OCI-LY7 (cell line): ENCODE measurements at regions not wholly inside any gene's neighbourhood (a gene's known extent, or its start where the extent isn't known, plus 50 kb on each side); places are given as distances from the start of the nearest gene placed in this dataset.

Experiments
- BruUV-seq: library from RNA; stranded (reverse); fragments of 400-500 nt; replicated peaks from 2 replicates; lab custom pipeline; 2021; lab: Mats Ljungman, UMichigan
- CTCF ChIA-PET: fragments of 300-600 bp; sonication (Branson Sonifier 250); formaldehyde crosslinking; loops from one replicate; lab custom pipeline; 2022; ENCODE audit warnings: antibody characterized with exemption; ENCODE audit not compliant: unreplicated experiment; lab: Charles Lee
- POLR2A ChIA-PET: fragments of 300-600 bp; sonication (Branson Sonifier 250); formaldehyde crosslinking; loops from one replicate; lab custom pipeline; 2022; ENCODE audit warnings: antibody characterized with exemption; lab: Charles Lee
- DNase-seq: peaks from one replicate; pipeline ENCODE4 v3.0.0-alpha.2; 2015; ENCODE audit warnings: low spot score
- H2AFZ ChIP-seq: fragments of 200-600 bp; sonication (generic), shearing (Covaris generic); 2 replicates; pipeline ENCODE4 v1.6.1; 2014; ENCODE audit warnings: mild to moderate bottlenecking, antibody characterized with exemption, low read length, moderate library complexity
- H3K27ac ChIP-seq: fragments of 200-600 bp; sonication (generic); 2 replicates; pipeline ENCODE4 v1.5.1; 2014; ENCODE audit warnings: mixed run types, low read depth, mild to moderate bottlenecking, moderate library complexity, low read length, inconsistent platforms; ENCODE audit not compliant: poor library complexity, severe bottlenecking
- H3K36me3 ChIP-seq: fragments of 200-600 bp; sonication (generic); 2 replicates; pipeline ENCODE4 v1.6.1; 2014; ENCODE audit warnings: mild to moderate bottlenecking, antibody characterized with exemption, low read length, moderate library complexity, mixed read lengths; ENCODE audit not compliant: insufficient read depth
- H3K4me1 ChIP-seq: fragments of 200-600 bp; sonication (generic); 2 replicates; pipeline ENCODE4 v1.5.1; 2014; ENCODE audit warnings: mild to moderate bottlenecking, low read length; ENCODE audit not compliant: insufficient read depth, poor library complexity, severe bottlenecking
- H3K4me2 ChIP-seq: fragments of 200-600 bp; sonication (generic); 2 replicates; pipeline ENCODE4 v1.6.1; 2014; ENCODE audit warnings: mild to moderate bottlenecking, low read length
- H3K4me3 ChIP-seq: fragments of 200-600 bp; sonication (generic); 2 replicates; pipeline ENCODE4 v1.5.1; 2014; ENCODE audit warnings: mild to moderate bottlenecking, low read depth, low read length; ENCODE audit not compliant: poor library complexity, severe bottlenecking
- H3K79me2 ChIP-seq: fragments of 200-600 bp; sonication (generic); 2 replicates; pipeline ENCODE4 v1.6.1; 2016; ENCODE audit warnings: low read depth, mild to moderate bottlenecking, low read length, moderate library complexity, mixed read lengths; ENCODE audit not compliant: insufficient read depth
- H3K9me2 ChIP-seq: fragments of 200-600 bp; sonication (generic); 2 replicates; pipeline ENCODE4 v1.6.1; 2016; ENCODE audit warnings: mild to moderate bottlenecking, low read length, mixed read lengths; ENCODE audit not compliant: insufficient read depth
- H3K9me3 ChIP-seq: fragments of 200-600 bp; sonication (generic); 2 replicates; pipeline ENCODE4 v1.6.1; 2014; ENCODE audit warnings: mild to moderate bottlenecking, mixed run types, low read length, mixed read lengths
- H4K20me1 ChIP-seq: fragments of 200-600 bp; sonication (generic); 2 replicates; pipeline ENCODE4 v1.6.1; 2014; ENCODE audit warnings: mild to moderate bottlenecking, antibody characterized with exemption, low read length, moderate library complexity, mixed read lengths; ENCODE audit not compliant: insufficient read depth
- CTCF ChIP-seq: fragments of 200-600 bp; sonication (generic); conservative IDR thresholded peaks from 2 replicates; pipeline ENCODE4 v1.5.1; 2014; ENCODE audit warnings: mild to moderate bottlenecking, antibody characterized with exemption, low read length, moderate library complexity, mixed read lengths
- EZH2phosphoT487 ChIP-seq: fragments of 200-600 bp; sonication (generic); IDR thresholded peaks from 2 replicates; pipeline ENCODE4 v1.6.1; 2018; ENCODE audit warnings: low read depth, borderline replicate concordance, mild to moderate bottlenecking, mixed run types, antibody characterized with exemption, low read length, moderate library complexity, mixed read lengths
- intact Hi-C: fragments of 100-400 bp; cut with micrococcal nuclease; formaldehyde crosslinking; loops from one replicate; pipeline ENCODE4 v1.10.0; 2022; ENCODE audit not compliant: unreplicated experiment

- no peak for DNase-seq
- CTCF ChIA-PET: no interaction called here
- Histone ChIP-seq H3K9me3 (no peaks in the 10 kb centered on the region), H3K9me2 (no peaks in the 10 kb centered on the region), H3K27ac (no peak overlapping the region), H3K4me1 (no peaks in the 10 kb centered on the region), H3K4me2 (no peak overlapping the region), H3K4me3 (no peak overlapping the region), H4K20me1 (no peaks in the 10 kb centered on the region), H3K36me3 (no peaks in the 10 kb centered on the region), H3K79me2 (no peaks in the 10 kb centered on the region), H2AFZ (no peak overlapping the region)
- no peak for TF ChIP-seq CTCF
- no peak for TF ChIP-seq EZH2phosphoT487
- no TSS peak for BruUV-seq
- intact Hi-C loops: no loop called here
- POLR2A ChIA-PET: interaction anchor here (0.7 to 0.9 kb wide), 2 partner anchors 11 to 26 kb away, joined by 3 read pairs; no protein-coding TSS in a partner anchor
Measured at GRCh38 chr7:86008898-86009297, 634.8 kb upstream of the GRM3 start.

- Histone ChIP-seq H3K9me3 (no peaks in the 10 kb centered on the region; the same call in 1 of the 2 replicates), H3K9me2 (no peaks in the 10 kb centered on the region), H3K4me3 (no peak overlapping the region), H3K4me1 (no peaks in the 10 kb centered on the region), H2AFZ (no peak overlapping the region), H3K27ac (no peak overlapping the region), H3K36me3 (no peaks in the 10 kb centered on the region), H4K20me1 (no peaks in the 10 kb centered on the region), H3K4me2 (no peak overlapping the region), H3K79me2 (no peaks in the 10 kb centered on the region)
- intact Hi-C loops: no loop called here
- CTCF ChIA-PET: no interaction called here
- no TSS peak for BruUV-seq
- no peak for DNase-seq
- POLR2A ChIA-PET: no interaction called here
- no peak for TF ChIP-seq EZH2phosphoT487
- no peak for TF ChIP-seq CTCF
Measured at GRCh38 chr7:86006909-86007308, 636.8 kb upstream of the GRM3 start.

- CTCF ChIA-PET: no interaction called here
- H2AFZ ChIP-seq: no peak overlapping the region
- intact Hi-C loops: no loop called here
Measured at GRCh38 chr7:86002858-86003257, 640.9 kb upstream of the GRM3 start.

More at GRCh38 chr7:86002858-86003257, 640.9 kb upstream of the GRM3 start:
- no peak overlapping the region for H3K27ac ChIP-seq
- H3K79me2 ChIP-seq: no peaks in the 10 kb centered on the region
- H3K9me3 ChIP-seq: peaks cover 5% of the 10 kb centered on the region; the same call in 1 of the 2 replicates
- no peak overlapping the region for H3K4me3 ChIP-seq
- no TSS peak for BruUV-seq
- no peak overlapping the region for H3K4me2 ChIP-seq
- no peaks in the 10 kb centered on the region for H3K36me3 ChIP-seq
- no peak for DNase-seq
- POLR2A ChIA-PET: no interaction called here
- H4K20me1 ChIP-seq: no peaks in the 10 kb centered on the region
- TF ChIP-seq EZH2phosphoT487 (no peak), CTCF (no peak)
- no peaks in the 10 kb centered on the region for H3K9me2 ChIP-seq
- no peaks in the 10 kb centered on the region for H3K4me1 ChIP-seq
